ENCODE measurements at regions not wholly inside any gene's neighbourhood (a gene's known extent, or its start where the extent isn't known, plus 50 kb on each side); places are given as distances from the start of the nearest gene placed in this dataset.

- TF ChIP-seq, protein P1, sequence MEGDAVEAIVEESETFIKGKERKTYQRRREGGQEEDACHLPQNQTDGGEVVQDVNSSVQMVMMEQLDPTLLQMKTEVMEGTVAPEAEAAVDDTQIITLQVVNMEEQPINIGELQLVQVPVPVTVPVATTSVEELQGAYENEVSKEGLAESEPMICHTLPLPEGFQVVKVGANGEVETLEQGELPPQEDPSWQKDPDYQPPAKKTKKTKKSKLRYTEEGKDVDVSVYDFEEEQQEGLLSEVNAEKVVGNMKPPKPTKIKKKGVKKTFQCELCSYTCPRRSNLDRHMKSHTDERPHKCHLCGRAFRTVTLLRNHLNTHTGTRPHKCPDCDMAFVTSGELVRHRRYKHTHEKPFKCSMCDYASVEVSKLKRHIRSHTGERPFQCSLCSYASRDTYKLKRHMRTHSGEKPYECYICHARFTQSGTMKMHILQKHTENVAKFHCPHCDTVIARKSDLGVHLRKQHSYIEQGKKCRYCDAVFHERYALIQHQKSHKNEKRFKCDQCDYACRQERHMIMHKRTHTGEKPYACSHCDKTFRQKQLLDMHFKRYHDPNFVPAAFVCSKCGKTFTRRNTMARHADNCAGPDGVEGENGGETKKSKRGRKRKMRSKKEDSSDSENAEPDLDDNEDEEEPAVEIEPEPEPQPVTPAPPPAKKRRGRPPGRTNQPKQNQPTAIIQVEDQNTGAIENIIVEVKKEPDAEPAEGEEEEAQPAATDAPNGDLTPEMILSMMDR (conservative IDR thresholded peaks at IDR 0.05; ENCODE audit: low read depth, low read length): no peak
- TF ChIP-seq EZH2 (IDR thresholded peaks at IDR 0.05; ENCODE audit: borderline replicate concordance, low read depth, low read length, poor library complexity, severe bottlenecking): no peak
Measured at GRCh38 chr1:20405893-20406604, 80.0 kb downstream of the CAMK2N1 start.

Data from A673 (cell line).